ENCODE measurements at regions not wholly inside any gene's neighbourhood (a gene's known extent, or its start where the extent isn't known, plus 50 kb on each side); places are given as distances from the start of the nearest gene placed in this dataset.

DNA sequence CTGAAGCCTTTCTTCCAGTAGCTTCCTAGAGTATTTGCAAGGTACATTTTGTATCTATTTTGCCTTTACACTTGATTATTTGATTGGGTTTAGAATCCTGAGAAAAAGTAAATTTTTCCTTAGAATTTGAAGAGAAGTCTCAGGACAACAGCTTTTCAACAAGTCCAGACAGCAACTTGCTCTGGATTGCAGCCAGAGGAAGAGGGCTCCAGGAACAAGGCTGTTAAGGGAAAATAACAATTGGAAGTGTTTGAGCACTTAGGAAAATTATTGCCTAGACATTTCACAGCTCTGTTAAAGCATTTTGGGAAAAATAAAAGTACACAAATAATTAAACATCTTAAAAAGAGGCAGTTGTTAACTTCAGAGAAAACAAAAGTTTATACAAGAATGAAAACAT, 58.3 kb upstream of the RAPGEF4 start:
- Histone ChIP-seq H3K4me3 (ENCODE audit: low read length) (no peak overlapping the region), H3K9me2 (replicated peaks; ENCODE audit: control insufficient read depth, low read length) (no peaks in the 10 kb centered on the region)
- TF ChIP-seq, protein P1, sequence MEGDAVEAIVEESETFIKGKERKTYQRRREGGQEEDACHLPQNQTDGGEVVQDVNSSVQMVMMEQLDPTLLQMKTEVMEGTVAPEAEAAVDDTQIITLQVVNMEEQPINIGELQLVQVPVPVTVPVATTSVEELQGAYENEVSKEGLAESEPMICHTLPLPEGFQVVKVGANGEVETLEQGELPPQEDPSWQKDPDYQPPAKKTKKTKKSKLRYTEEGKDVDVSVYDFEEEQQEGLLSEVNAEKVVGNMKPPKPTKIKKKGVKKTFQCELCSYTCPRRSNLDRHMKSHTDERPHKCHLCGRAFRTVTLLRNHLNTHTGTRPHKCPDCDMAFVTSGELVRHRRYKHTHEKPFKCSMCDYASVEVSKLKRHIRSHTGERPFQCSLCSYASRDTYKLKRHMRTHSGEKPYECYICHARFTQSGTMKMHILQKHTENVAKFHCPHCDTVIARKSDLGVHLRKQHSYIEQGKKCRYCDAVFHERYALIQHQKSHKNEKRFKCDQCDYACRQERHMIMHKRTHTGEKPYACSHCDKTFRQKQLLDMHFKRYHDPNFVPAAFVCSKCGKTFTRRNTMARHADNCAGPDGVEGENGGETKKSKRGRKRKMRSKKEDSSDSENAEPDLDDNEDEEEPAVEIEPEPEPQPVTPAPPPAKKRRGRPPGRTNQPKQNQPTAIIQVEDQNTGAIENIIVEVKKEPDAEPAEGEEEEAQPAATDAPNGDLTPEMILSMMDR (IDR thresholded peaks at IDR 0.05; ENCODE audit: low read depth, low read length, poor library complexity, severe bottlenecking), result no peak
- no peak for TF ChIP-seq EZH2phosphoT487 (IDR thresholded peaks at IDR 0.05; ENCODE audit: borderline replicate concordance, low read length)

DNA sequence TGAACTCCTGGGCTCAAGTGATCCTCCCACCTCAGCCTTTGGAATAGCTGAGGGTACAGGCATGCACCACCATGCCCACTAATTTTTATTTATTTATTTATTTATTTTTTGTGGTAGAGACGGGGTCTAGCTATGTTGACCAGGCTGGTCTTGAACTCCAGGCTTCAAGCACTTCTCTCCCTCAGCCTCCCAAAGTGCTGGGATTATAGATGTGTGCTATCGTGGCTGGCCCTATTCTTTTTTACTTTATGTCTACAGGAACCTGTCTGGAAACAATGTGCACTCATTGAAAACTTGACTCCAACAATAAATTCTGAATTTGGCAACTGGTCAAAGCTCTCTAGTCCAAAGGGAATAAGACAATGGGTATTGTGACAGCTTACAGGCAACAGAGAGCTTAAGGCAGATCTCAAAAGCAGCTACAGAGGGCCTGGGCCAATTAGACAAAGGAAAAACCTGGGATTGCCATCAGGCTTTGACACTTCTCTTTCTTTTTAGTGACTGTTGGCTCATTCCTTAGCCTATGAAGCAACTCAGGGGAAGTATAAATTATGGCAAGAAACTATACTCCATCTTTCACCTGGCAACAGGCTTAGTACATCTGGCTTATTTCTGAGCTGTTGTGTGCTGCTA, 55.1 kb upstream of the RAPGEF4 start:
- Histone ChIP-seq H4K20me1 (ENCODE audit: control insufficient read depth, insufficient read depth, low read depth, low read length) (no peaks in the 10 kb centered on the region), H3K4me3 (ENCODE audit: low read length) (no peak overlapping the region), H3F3A (ENCODE audit: control insufficient read depth, insufficient read depth) (no peaks in the 10 kb centered on the region), H3K36me3 (ENCODE audit: control insufficient read depth, low read length) (no peaks in the 10 kb centered on the region), H3K79me2 (ENCODE audit: control insufficient read depth, low read length) (no peaks in the 10 kb centered on the region), H3K27ac (ENCODE audit: low read depth, low read length) (no peak overlapping the region), H3K9me2 (replicated peaks; ENCODE audit: control insufficient read depth, low read length) (no peaks in the 10 kb centered on the region), H3K4me2 (ENCODE audit: low read length) (no peak overlapping the region), H3K9me3 (ENCODE audit: control insufficient read depth, insufficient read depth, low read length) (no peaks in the 10 kb centered on the region), H3K27me3 (ENCODE audit: control insufficient read depth, low read length) (no peaks in the 10 kb centered on the region), H3K4me1 (ENCODE audit: control insufficient read depth, low read length) (no peaks in the 10 kb centered on the region)
- TF ChIP-seq EZH2phosphoT487 (IDR thresholded peaks at IDR 0.05; ENCODE audit: borderline replicate concordance, low read length), result no peak
- TF ChIP-seq, protein P1 (IDR thresholded peaks at IDR 0.05; ENCODE audit: low read depth, low read length, poor library complexity, severe bottlenecking), result no peak

More for the DNA sequence above, 58.3 kb upstream of the RAPGEF4 start:
- Histone ChIP-seq H3K36me3 (ENCODE audit: control insufficient read depth, low read length) (no peaks in the 10 kb centered on the region), H4K20me1 (ENCODE audit: control insufficient read depth, insufficient read depth, low read depth, low read length) (no peaks in the 10 kb centered on the region), H3K79me2 (ENCODE audit: control insufficient read depth, low read length) (no peaks in the 10 kb centered on the region), H3K27me3 (ENCODE audit: control insufficient read depth, low read length) (no peaks in the 10 kb centered on the region), H3K4me1 (ENCODE audit: control insufficient read depth, low read length) (no peaks in the 10 kb centered on the region), H3K27ac (ENCODE audit: low read depth, low read length) (no peak overlapping the region), H3K4me2 (ENCODE audit: low read length) (no peak overlapping the region), H3K9me3 (ENCODE audit: control insufficient read depth, insufficient read depth, low read length) (no peaks in the 10 kb centered on the region), H3F3A (ENCODE audit: control insufficient read depth, insufficient read depth) (no peaks in the 10 kb centered on the region)

DNA sequence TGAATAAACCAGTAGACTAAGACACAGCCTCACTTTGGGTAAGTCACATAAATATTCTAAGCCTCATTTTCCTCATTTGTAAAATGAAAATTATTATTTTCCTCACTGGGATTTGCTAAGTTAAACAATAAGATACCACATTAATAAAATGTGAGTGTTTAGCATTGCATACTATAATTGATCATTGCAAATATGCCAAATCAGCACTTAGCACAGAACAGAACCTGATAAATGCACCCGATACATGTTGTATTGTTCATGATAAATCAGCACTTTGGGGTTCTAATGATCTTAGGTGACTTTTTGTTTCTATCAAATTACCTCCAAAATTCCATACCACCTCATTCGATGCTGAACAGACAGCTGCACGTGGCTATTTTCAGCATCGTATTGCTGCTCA, 50.2 kb upstream of the RAPGEF4 start:
- no peaks in the 10 kb centered on the region for H3K79me2 ChIP-seq (ENCODE audit: control insufficient read depth, low read length)
- H3K27me3 ChIP-seq (ENCODE audit: control insufficient read depth, low read length), result no peaks in the 10 kb centered on the region
- H3K9me3 ChIP-seq (ENCODE audit: control insufficient read depth, insufficient read depth, low read length), result no peaks in the 10 kb centered on the region; the same call in 1 of the 2 replicates
- TF ChIP-seq EZH2phosphoT487 (IDR thresholded peaks at IDR 0.05; ENCODE audit: borderline replicate concordance, low read length), result no peak
- TF ChIP-seq, protein P1 (IDR thresholded peaks at IDR 0.05; ENCODE audit: low read depth, low read length, poor library complexity, severe bottlenecking), result no peak
- H3K36me3 ChIP-seq (ENCODE audit: control insufficient read depth, low read length), result no peaks in the 10 kb centered on the region
- H3K27ac ChIP-seq (ENCODE audit: low read depth, low read length), result no peak overlapping the region
- H3K4me1 ChIP-seq (ENCODE audit: control insufficient read depth, low read length), result no peaks in the 10 kb centered on the region
- no peak overlapping the region for H3K4me3 ChIP-seq (ENCODE audit: low read length)
- H3K4me2 ChIP-seq (ENCODE audit: low read length), result no peak overlapping the region
- H3K9me2 ChIP-seq (replicated peaks; ENCODE audit: control insufficient read depth, low read length), result no peaks in the 10 kb centered on the region
- no peaks in the 10 kb centered on the region for H3F3A ChIP-seq (ENCODE audit: control insufficient read depth, insufficient read depth)
- H4K20me1 ChIP-seq (ENCODE audit: control insufficient read depth, insufficient read depth, low read depth, low read length), result no peaks in the 10 kb centered on the region
